ENCODE measurements at regions not wholly inside any gene's neighbourhood (a gene's known extent, or its start where the extent isn't known, plus 50 kb on each side); places are given as distances from the start of the nearest gene placed in this dataset.

DNA sequence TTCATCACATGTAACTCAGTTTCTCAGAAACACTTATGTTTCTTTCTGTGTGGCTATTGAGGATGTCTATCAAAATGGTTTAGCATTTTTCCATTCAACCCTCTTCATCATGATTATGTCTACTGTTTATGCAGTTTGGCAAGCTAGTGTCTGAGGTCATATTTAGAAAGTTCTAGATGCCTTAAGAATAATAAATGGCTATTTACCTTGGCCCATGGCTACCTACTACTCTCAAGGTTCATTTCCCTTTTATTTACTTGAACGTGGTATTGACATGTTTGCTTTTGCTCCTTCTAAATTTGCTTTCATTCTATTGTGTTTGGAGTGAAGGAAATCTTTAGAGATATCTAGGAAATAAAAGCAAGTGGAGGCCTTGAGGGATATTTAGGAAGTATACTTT is 193.7 kb upstream of the OLFM3 start:
- TF ChIP-seq, protein P1, sequence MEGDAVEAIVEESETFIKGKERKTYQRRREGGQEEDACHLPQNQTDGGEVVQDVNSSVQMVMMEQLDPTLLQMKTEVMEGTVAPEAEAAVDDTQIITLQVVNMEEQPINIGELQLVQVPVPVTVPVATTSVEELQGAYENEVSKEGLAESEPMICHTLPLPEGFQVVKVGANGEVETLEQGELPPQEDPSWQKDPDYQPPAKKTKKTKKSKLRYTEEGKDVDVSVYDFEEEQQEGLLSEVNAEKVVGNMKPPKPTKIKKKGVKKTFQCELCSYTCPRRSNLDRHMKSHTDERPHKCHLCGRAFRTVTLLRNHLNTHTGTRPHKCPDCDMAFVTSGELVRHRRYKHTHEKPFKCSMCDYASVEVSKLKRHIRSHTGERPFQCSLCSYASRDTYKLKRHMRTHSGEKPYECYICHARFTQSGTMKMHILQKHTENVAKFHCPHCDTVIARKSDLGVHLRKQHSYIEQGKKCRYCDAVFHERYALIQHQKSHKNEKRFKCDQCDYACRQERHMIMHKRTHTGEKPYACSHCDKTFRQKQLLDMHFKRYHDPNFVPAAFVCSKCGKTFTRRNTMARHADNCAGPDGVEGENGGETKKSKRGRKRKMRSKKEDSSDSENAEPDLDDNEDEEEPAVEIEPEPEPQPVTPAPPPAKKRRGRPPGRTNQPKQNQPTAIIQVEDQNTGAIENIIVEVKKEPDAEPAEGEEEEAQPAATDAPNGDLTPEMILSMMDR (conservative IDR thresholded peaks at IDR 0.05; ENCODE audit: low read depth, low read length): no peak
- H3K4me3 ChIP-seq (ENCODE audit: low read length): no peak overlapping the region
- no peak for DNase-seq (ENCODE audit: low read depth)

DNA sequence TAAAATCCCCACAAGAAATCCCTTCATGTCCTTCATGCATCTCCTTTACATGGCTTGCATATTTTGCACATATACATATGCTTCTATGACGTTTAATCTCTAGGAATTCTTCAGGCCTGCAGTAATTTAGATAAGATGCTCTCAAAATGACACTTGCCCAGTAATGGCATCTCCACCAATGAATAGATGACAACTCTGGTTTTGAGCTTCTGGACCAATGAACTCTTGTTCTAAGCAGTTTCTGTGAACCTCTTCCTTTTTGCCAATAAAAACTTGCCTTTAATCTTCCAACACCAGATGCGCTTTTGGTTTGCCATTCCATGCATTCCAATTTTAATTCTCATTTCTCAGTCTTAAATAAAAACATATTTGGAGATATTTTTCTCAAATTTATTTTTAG is 189.8 kb upstream of the OLFM3 start:
- H3K4me3 ChIP-seq (ENCODE audit: low read length): no peak overlapping the region
- TF ChIP-seq, protein P1 (conservative IDR thresholded peaks at IDR 0.05; ENCODE audit: low read depth, low read length): no peak
- DNase-seq (ENCODE audit: low read depth): no peak

DNA sequence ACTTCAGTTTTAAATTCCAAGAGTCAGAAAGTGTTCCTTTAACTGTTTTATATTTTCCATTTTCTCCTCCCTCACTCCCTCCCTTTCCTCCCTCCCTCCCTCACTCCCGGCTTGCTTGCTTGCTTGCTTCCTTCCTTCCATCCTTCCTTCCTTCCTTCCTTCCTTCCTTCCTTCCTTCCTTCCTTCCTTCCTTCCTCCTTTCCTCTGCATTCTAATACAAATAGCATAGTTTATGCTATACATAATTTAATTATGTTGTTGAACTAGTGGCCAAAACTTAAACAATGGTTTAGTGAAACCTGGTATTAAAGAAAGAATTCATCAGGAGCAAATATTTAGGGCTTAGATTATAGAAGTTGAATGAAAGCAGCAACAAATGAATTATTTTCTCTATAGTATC is 188.5 kb upstream of the OLFM3 start:
- TF ChIP-seq, protein P1 (conservative IDR thresholded peaks at IDR 0.05; ENCODE audit: low read depth, low read length): no peak
- no peak overlapping the region for H3K4me3 ChIP-seq (ENCODE audit: low read length)
- no peak for DNase-seq (ENCODE audit: low read depth)

DNA sequence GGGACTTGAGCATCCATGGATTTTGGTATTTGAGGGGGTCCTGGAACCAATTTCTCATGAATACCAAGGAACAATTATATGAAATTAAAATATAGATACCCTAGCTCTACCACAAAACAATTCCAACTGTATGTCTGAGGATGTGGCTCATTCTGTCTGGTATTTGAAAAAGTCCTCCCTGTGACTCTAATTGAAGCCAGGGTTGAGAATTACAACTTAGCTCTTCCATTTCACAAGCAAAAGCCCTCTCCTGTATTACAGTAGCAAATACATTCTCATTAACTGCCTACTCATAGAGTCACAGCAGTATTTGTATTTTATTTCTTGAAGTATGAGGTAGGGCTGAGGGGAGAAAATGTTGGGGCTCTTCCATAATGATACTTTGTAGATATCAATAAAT is 187.8 kb upstream of the OLFM3 start:
- H3K4me3 ChIP-seq (ENCODE audit: low read length): no peak overlapping the region
- TF ChIP-seq, protein P1 (conservative IDR thresholded peaks at IDR 0.05; ENCODE audit: low read depth, low read length): no peak
- DNase-seq (ENCODE audit: low read depth): no peak

DNA sequence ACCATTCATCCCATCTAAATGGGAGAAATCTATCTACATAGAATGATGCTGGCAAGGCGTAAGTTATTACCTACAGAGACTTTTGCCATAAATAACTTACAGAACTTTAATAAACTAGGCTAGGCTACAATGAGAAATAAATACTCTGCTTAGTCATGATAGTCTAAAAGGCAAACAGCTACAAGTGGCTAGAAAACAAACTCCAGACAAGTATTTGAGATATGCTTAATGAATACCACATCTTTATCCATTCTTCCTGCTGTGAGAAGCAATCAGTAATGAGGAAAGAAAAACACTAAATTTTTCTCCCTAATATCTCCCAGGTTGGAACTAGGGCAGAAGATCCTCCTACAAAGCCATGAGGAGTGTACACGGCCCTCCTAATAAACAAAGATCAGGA is 187.0 kb upstream of the OLFM3 start:
- H3K4me3 ChIP-seq (ENCODE audit: low read length): no peak overlapping the region
- TF ChIP-seq, protein P1 (conservative IDR thresholded peaks at IDR 0.05; ENCODE audit: low read depth, low read length): no peak
- DNase-seq (ENCODE audit: low read depth): no peak

DNA sequence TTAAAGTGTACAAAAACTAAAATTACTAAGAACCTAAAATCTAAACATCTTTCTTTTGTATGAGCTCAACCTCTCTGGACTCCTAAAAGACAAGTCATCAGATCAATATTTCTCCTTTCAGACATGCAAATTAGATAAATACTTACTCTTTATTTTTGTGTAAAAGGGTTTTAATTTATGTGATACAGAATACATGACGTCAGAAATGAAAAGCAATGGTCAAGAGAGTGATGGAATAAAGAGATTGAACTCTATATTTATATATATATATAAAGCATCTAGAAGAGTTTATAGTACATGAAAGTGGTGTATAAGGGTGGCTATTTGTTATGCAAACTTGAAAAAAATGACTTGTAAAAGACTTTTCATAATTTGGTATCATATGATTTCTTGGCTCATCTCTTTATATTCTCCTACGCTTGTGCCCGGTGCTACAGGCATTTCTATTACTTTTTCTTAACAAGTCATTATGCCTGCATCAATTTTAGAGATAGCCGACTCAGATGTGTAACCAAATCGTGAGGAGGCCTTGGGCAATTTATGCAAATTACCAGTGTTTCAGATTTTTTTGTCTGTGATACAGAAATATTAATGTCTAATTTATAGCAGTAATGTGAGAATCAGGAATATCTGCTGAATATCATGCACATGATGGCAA is 186.0 kb upstream of the OLFM3 start:
- DNase-seq (ENCODE audit: low read depth): no peak
- H3K4me3 ChIP-seq (ENCODE audit: low read length): no peak overlapping the region
- TF ChIP-seq, protein P1 (conservative IDR thresholded peaks at IDR 0.05; ENCODE audit: low read depth, low read length): no peak

DNA sequence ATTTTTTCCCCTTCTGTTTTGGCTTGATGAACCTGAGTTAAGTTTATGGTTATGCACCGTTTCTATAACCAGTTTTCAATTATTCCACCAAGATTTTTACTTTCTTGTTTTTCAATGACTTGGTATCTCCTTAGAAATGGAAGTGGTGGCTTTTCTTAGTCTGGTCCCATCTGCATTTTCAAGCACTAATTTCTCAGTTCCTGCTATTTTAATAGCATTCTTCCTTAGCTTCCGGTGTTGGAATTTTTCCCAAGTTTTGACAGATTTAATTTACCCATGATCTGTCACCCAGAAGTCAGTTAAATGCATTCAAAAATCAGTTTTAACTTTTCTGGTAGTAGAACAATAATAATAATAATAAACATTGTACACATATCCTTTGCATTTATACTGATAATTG is 184.6 kb upstream of the OLFM3 start:
- H3K4me3 ChIP-seq (ENCODE audit: low read length): no peak overlapping the region
- DNase-seq (ENCODE audit: low read depth): no peak
- TF ChIP-seq, protein P1 (conservative IDR thresholded peaks at IDR 0.05; ENCODE audit: low read depth, low read length): no peak

Data from retinal pigment epithelial cell (primary cell).